GM12878 (cell line): ENCODE measurements at regions not wholly inside any gene's neighbourhood (a gene's known extent, or its start where the extent isn't known, plus 50 kb on each side); places are given as distances from the start of the nearest gene placed in this dataset.

Experiments
- ATAC-seq: fragments of 200-7000 bp; cut with Tn5 transposase; 3 replicates; pipeline ENCODE4 v1.9.1; 2020; ENCODE audit warnings: mild to moderate bottlenecking, moderate library complexity
- BruUV-seq: library from RNA; stranded (reverse); fragments of 400-500 nt; replicated peaks from 2 replicates; lab custom pipeline; 2021; lab: Mats Ljungman, UMichigan
- CTCF ChIA-PET: fragments of 300-600 bp; sonication (Branson Sonifier 250); formaldehyde crosslinking; extraction: SDS; loops from one replicate; lab custom pipeline; 2021; ENCODE audit warnings: inconsistent platforms; lab: Yijun Ruan, JAX
- POLR2A ChIA-PET: fragments of 350-600 bp; formaldehyde crosslinking; extraction: SDS; loops from one replicate; lab custom pipeline; 2021; ENCODE audit warnings: inconsistent platforms; lab: Charles Lee
- RAD21 ChIA-PET: fragments of 300-600 bp; sonication (Branson Sonifier 250); formaldehyde crosslinking; loops from one replicate; lab custom pipeline; 2023; ENCODE audit warnings: antibody characterized with exemption; ENCODE audit not compliant: unreplicated experiment; lab: Charles Lee
- SMC1A ChIA-PET: fragments of 300-600 bp; sonication (Branson Sonifier 250); formaldehyde crosslinking; loops from one replicate; lab custom pipeline; 2023; ENCODE audit not compliant: unreplicated experiment, uncharacterized antibody; lab: Charles Lee
- DNase-seq: peaks from one replicate; pipeline ENCODE4 v3.0.0-alpha.2; 2011; ENCODE audit warnings: low read depth, low spot score
- FAIRE-seq: peaks from 3 replicates; lab custom pipeline; 2011; peaks lifted over from hg19 to GRCh38; lab: Jason Lieb, UNC
- H2AFZ ChIP-seq: 2 replicates; pipeline ENCODE4 v1.6.0; 2011; ENCODE audit warnings: low read depth, low read length, control low read depth; ENCODE audit not compliant: control insufficient read depth
- H3K27ac ChIP-seq: 2 replicates; pipeline ENCODE4 v1.5.1; 2011; ENCODE audit warnings: control low read depth; ENCODE audit not compliant: control insufficient read depth, insufficient read depth
- H3K27me3 ChIP-seq, 2 experiments: replicated peaks in 1 of 2; 2 replicates each; pipeline versions ENCODE4 v1.6.0 to v1.6.1; 2011; ENCODE audit warnings: low read length in 1 of 2; ENCODE audit not compliant: control insufficient read depth in 2 of 2, insufficient read depth in 2 of 2
- H3K36me3 ChIP-seq, 2 experiments: 2 replicates each; pipeline ENCODE4 v1.5.1; 2011; ENCODE audit warnings: low read length in 1 of 2; ENCODE audit not compliant: control insufficient read depth in 2 of 2, insufficient read depth in 2 of 2
- H3K4me1 ChIP-seq: 2 replicates; pipeline ENCODE4 v1.6.1; 2011; ENCODE audit warnings: mild to moderate bottlenecking, low read length, moderate library complexity, mixed read lengths; ENCODE audit not compliant: control insufficient read depth, insufficient read depth
- H3K4me2 ChIP-seq: 2 replicates; pipeline ENCODE4 v1.6.0; 2011; ENCODE audit warnings: control low read depth; ENCODE audit not compliant: control insufficient read depth, insufficient read depth
- H3K4me3 ChIP-seq: fragments of 200-600 bp; sonication (generic); 2 replicates; pipeline ENCODE4 v1.5.1; 2016
- H3K79me2 ChIP-seq: 2 replicates; pipeline ENCODE4 v1.6.0; 2011; ENCODE audit warnings: low read length; ENCODE audit not compliant: control insufficient read depth, insufficient read depth
- H3K9ac ChIP-seq: 2 replicates; pipeline ENCODE4 v1.8.0; 2011; ENCODE audit warnings: low read length, control low read depth, mixed read lengths; ENCODE audit not compliant: control insufficient read depth, insufficient read depth
- H3K9me3 ChIP-seq: replicated peaks from 3 replicates; pipeline ENCODE4 v1.5.1; 2011; ENCODE audit warnings: mild to moderate bottlenecking, low read length; ENCODE audit not compliant: control insufficient read depth, insufficient read depth
- H4K20me1 ChIP-seq: 2 replicates; pipeline ENCODE4 v1.6.0; 2011; ENCODE audit not compliant: control insufficient read depth, insufficient read depth
- CHD1 ChIP-seq: IDR thresholded peaks from 2 replicates; pipeline ENCODE4 v1.6.1; 2012; ENCODE audit warnings: low read depth, low read length, improper control_type of control experiment
- FOXK2 ChIP-seq: fragments of 450-650 bp; IDR thresholded peaks from 2 replicates; pipeline ENCODE4 v1.6.1; 2017; ENCODE audit warnings: mild to moderate bottlenecking, moderate library complexity
- JUNB ChIP-seq: IDR thresholded peaks from 2 replicates; pipeline ENCODE4 v1.6.1; 2016; ENCODE audit warnings: antibody characterized with exemption, mild to moderate bottlenecking
- KDM1A ChIP-seq: fragments of 200-600 bp; sonication (generic); IDR thresholded peaks from 2 replicates; pipeline ENCODE4 v1.6.1; 2016; ENCODE audit warnings: borderline replicate concordance
- RAD21 ChIP-seq: IDR thresholded peaks from 2 replicates; pipeline ENCODE4 v1.6.1; 2011; ENCODE audit warnings: mild to moderate bottlenecking, low read depth, low read length, moderate library complexity; ENCODE audit not compliant: insufficient read depth
- SIX5 ChIP-seq: IDR thresholded peaks from 2 replicates; pipeline ENCODE4 v1.6.1; 2011; ENCODE audit warnings: mild to moderate bottlenecking, low read depth, low read length, moderate library complexity; ENCODE audit not compliant: severe bottlenecking
- TAF1 ChIP-seq: IDR thresholded peaks from 2 replicates; pipeline ENCODE4 v1.6.1; 2011; ENCODE audit warnings: mild to moderate bottlenecking, low read depth, low read length, borderline replicate concordance
- TCF12 ChIP-seq: IDR thresholded peaks from 2 replicates; pipeline ENCODE4 v1.6.1; 2011; ENCODE audit warnings: low read depth, mild to moderate bottlenecking, low read length
- WGBS: methylation state at CpG from one replicate; pipeline ENCODE4 v1.1.6; 2016; ENCODE audit warnings: low lambda C conversion rate; ENCODE audit not compliant: insufficient replicate concordance, insufficient coverage; ENCODE audit errors: missing lambda C conversion rate; 5-methylcytosine and 5-hydroxymethylcytosine counted together
- in situ Hi-C: fragments of 300-500 bp; cut with MboI; formaldehyde crosslinking; loops from 9 replicates; pipeline ENCODE4 v1.14.3; 2018; ENCODE audit warnings: mixed read lengths
- intact Hi-C: fragments of 100-400 bp; cut with micrococcal nuclease; formaldehyde crosslinking; loops from one replicate; pipeline ENCODE4 v1.14.2; 2022; ENCODE audit not compliant: unreplicated experiment
- TF ChIP-seq, protein P1 (sequence below): IDR thresholded peaks from 2 replicates; pipeline ENCODE4 v1.6.1; 2012; ENCODE audit warnings: improper control_type of control experiment, low read depth, low read length; ENCODE audit not compliant: insufficient replicate concordance
- TF ChIP-seq, protein P2 (sequence below): IDR thresholded peaks from 2 replicates; pipeline ENCODE4 v1.6.1; 2011; ENCODE audit warnings: low read depth, mild to moderate bottlenecking, low read length, moderate library complexity, borderline replicate concordance; ENCODE audit errors: extremely low read depth
- TF ChIP-seq, protein P3 (sequence below): IDR thresholded peaks from 2 replicates; pipeline ENCODE4 v1.6.1; 2011; ENCODE audit warnings: mild to moderate bottlenecking, low read depth, low read length, moderate library complexity; ENCODE audit not compliant: insufficient replicate concordance
- TF ChIP-seq, protein P4 (sequence below), 3 experiments: IDR thresholded peaks in 2 of 3; conservative IDR thresholded peaks in 1 of 3; 2 replicates each; pipeline ENCODE4 v1.5.1; 2011; ENCODE audit warnings: low read depth in 3 of 3, low read length in 3 of 3, mild to moderate bottlenecking in 3 of 3, control low read depth in 2 of 3, moderate library complexity in 2 of 3, inconsistent platforms in 1 of 3, mixed read lengths in 1 of 3; ENCODE audit not compliant: control insufficient read depth in 2 of 3, insufficient read depth in 1 of 3; ENCODE audit errors: extremely low read depth in 1 of 3

DNA sequence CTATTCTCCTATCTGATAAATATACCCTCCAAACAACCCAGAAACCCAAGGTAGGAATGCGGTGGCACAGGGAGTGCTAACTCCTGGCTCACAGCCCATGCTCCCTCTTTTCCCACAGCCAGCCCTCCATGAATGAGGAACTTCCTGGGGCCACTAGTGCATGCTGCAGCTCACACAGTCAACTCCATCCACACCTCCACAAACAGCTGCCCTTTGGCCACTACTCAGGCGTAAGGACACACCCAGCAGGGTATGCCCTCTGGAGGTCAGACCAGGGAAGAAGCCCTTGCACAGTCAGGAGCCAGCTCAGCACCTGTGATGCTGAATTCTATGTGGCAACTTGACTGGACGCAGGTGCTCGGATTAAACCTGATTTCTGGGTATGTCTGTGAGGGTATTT, 85.2 kb upstream of the PIK3CG start:
- ChIA-PET CTCF (interaction anchor here (1.0 to 2.6 kb wide), 6 partner anchors 119 to 603 kb away, joined by 3 to 10 read pairs (median 4); partner anchors contain the start of gene CCDC71L), RAD21 (interaction anchor here (0.6 to 1.2 kb wide), 3 partner anchors 43 to 239 kb away, joined by 3 read pairs; no protein-coding TSS in a partner anchor), POLR2A (no interaction called here), SMC1A (interaction anchor here (1.0 to 2.2 kb wide), 3 partner anchors 44 to 237 kb away, joined by 4 to 5 read pairs (median 5); no protein-coding TSS in a partner anchor)
- in situ Hi-C loops: no loop called here
- Histone ChIP-seq H3K9me3 (no peaks in the 10 kb centered on the region; the same call in 2 of the 3 replicates), H3K4me3 (no peak overlapping the region), H4K20me1 (no peaks in the 10 kb centered on the region), H3K9ac (no peak overlapping the region), H3K36me3 (no peaks in the 10 kb centered on the region), H3K79me2 (no peaks in the 10 kb centered on the region), H2AFZ (no peak overlapping the region), H3K27me3 (peaks cover 0 to 2% of the 10 kb centered on the region in 2 experiments; a peak in 1 of 4 replicates), H3K4me2 (no peak overlapping the region), H3K27ac (no peak overlapping the region), H3K4me1 (no peaks in the 10 kb centered on the region)
- DNase-seq (no peak), ATAC-seq (peak; percentile 92), FAIRE-seq (no peak)
- TF ChIP-seq KDM1A (no peak), JUNB (no peak), FOXK2 (no peak), TAF1 (no peak), SIX5 (no peak), RAD21 (peak; percentile 41), CHD1 (no peak), TCF12 (no peak)
- TF ChIP-seq, protein P1, sequence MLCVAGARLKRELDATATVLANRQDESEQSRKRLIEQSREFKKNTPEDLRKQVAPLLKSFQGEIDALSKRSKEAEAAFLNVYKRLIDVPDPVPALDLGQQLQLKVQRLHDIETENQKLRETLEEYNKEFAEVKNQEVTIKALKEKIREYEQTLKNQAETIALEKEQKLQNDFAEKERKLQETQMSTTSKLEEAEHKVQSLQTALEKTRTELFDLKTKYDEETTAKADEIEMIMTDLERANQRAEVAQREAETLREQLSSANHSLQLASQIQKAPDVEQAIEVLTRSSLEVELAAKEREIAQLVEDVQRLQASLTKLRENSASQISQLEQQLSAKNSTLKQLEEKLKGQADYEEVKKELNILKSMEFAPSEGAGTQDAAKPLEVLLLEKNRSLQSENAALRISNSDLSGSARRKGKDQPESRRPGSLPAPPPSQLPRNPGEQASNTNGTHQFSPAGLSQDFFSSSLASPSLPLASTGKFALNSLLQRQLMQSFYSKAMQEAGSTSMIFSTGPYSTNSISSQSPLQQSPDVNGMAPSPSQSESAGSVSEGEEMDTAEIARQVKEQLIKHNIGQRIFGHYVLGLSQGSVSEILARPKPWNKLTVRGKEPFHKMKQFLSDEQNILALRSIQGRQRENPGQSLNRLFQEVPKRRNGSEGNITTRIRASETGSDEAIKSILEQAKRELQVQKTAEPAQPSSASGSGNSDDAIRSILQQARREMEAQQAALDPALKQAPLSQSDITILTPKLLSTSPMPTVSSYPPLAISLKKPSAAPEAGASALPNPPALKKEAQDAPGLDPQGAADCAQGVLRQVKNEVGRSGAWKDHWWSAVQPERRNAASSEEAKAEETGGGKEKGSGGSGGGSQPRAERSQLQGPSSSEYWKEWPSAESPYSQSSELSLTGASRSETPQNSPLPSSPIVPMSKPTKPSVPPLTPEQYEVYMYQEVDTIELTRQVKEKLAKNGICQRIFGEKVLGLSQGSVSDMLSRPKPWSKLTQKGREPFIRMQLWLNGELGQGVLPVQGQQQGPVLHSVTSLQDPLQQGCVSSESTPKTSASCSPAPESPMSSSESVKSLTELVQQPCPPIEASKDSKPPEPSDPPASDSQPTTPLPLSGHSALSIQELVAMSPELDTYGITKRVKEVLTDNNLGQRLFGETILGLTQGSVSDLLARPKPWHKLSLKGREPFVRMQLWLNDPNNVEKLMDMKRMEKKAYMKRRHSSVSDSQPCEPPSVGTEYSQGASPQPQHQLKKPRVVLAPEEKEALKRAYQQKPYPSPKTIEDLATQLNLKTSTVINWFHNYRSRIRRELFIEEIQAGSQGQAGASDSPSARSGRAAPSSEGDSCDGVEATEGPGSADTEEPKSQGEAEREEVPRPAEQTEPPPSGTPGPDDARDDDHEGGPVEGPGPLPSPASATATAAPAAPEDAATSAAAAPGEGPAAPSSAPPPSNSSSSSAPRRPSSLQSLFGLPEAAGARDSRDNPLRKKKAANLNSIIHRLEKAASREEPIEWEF: no peak
- TF ChIP-seq, protein P2, sequence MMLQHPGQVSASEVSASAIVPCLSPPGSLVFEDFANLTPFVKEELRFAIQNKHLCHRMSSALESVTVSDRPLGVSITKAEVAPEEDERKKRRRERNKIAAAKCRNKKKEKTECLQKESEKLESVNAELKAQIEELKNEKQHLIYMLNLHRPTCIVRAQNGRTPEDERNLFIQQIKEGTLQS: no peak
- TF ChIP-seq, protein P3, sequence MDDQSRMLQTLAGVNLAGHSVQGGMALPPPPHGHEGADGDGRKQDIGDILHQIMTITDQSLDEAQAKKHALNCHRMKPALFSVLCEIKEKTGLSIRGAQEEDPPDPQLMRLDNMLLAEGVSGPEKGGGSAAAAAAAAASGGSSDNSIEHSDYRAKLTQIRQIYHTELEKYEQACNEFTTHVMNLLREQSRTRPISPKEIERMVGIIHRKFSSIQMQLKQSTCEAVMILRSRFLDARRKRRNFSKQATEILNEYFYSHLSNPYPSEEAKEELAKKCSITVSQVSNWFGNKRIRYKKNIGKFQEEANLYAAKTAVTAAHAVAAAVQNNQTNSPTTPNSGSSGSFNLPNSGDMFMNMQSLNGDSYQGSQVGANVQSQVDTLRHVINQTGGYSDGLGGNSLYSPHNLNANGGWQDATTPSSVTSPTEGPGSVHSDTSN: no peak
- TF ChIP-seq, protein P4, sequence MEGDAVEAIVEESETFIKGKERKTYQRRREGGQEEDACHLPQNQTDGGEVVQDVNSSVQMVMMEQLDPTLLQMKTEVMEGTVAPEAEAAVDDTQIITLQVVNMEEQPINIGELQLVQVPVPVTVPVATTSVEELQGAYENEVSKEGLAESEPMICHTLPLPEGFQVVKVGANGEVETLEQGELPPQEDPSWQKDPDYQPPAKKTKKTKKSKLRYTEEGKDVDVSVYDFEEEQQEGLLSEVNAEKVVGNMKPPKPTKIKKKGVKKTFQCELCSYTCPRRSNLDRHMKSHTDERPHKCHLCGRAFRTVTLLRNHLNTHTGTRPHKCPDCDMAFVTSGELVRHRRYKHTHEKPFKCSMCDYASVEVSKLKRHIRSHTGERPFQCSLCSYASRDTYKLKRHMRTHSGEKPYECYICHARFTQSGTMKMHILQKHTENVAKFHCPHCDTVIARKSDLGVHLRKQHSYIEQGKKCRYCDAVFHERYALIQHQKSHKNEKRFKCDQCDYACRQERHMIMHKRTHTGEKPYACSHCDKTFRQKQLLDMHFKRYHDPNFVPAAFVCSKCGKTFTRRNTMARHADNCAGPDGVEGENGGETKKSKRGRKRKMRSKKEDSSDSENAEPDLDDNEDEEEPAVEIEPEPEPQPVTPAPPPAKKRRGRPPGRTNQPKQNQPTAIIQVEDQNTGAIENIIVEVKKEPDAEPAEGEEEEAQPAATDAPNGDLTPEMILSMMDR (IDR thresholded peaks at IDR 0.05 in 2 of 3, conservative IDR thresholded peaks at IDR 0.05 in 1 of 3; ENCODE audit: control insufficient read depth in 2 of 3, extremely low read depth in 1 of 3, insufficient read depth in 1 of 3, low read depth in 3 of 3, low read length in 3 of 3): peak; percentile 31 to 44 (median 31); a peak in 5 of 6 replicates
- WGBS: 67% methylated on average over 4 of the region's 4 CpGs
- intact Hi-C loops: loop anchor here (1.0 to 5.0 kb wide), 2 partner anchors 123 to 238 kb away; no protein-coding TSS in a partner anchor
- no TSS peak for BruUV-seq
